ENCODE measurements at regions not wholly inside any gene's neighbourhood (a gene's known extent, or its start where the extent isn't known, plus 50 kb on each side); places are given as distances from the start of the nearest gene placed in this dataset.

DNA sequence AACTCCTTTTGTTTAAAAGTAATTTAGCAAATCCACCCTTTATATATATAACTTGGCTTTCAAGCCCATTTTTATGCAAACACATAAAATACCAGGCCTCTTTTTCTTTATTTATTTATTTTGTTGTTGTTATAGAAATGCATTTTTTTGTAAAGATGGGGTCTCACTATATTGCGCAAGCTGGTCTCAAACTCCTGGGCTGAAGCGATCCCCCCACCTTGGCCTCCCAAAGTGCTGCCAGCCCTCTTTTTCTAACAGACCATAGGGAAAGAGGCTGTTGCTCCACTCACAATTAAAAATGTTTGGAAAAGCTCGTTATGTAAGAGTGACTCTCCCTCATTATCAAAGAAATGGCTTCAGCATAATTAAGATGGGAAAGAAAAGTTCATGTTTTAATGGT is 440.9 kb downstream of the HACE1 start:
- Histone ChIP-seq H4K20me1 (ENCODE audit: insufficient read depth) (no peaks in the 10 kb centered on the region), H3F3A (ENCODE audit: insufficient read depth, low read length, poor library complexity, severe bottlenecking) (no peaks in the 10 kb centered on the region), H3K36me3 (ENCODE audit: insufficient read depth, low read length) (no peaks in the 10 kb centered on the region), H3K9me3 (ENCODE audit: low read length) (no peaks in the 10 kb centered on the region), H3K4me3 (ENCODE audit: low read length) (no peak overlapping the region), H3K79me2 (replicated peaks; ENCODE audit: insufficient read depth, low read length) (no peaks in the 10 kb centered on the region), H3K27ac (ENCODE audit: low read length) (no peak overlapping the region), H2AFZ (ENCODE audit: low read depth, low read length) (no peak overlapping the region), H3K4me2 (ENCODE audit: low read length) (no peak overlapping the region), H3K9me2 (ENCODE audit: insufficient read depth, low read length) (no peaks in the 10 kb centered on the region), H3K27me3 (ENCODE audit: insufficient read depth, low read depth, low read length) (no peaks in the 10 kb centered on the region), H3K9ac (ENCODE audit: low read length) (no peak overlapping the region)
- TF ChIP-seq MXI1 (conservative IDR thresholded peaks at IDR 0.05; ENCODE audit: poor library complexity, severe bottlenecking) = no peak
- TF ChIP-seq, protein P1, sequence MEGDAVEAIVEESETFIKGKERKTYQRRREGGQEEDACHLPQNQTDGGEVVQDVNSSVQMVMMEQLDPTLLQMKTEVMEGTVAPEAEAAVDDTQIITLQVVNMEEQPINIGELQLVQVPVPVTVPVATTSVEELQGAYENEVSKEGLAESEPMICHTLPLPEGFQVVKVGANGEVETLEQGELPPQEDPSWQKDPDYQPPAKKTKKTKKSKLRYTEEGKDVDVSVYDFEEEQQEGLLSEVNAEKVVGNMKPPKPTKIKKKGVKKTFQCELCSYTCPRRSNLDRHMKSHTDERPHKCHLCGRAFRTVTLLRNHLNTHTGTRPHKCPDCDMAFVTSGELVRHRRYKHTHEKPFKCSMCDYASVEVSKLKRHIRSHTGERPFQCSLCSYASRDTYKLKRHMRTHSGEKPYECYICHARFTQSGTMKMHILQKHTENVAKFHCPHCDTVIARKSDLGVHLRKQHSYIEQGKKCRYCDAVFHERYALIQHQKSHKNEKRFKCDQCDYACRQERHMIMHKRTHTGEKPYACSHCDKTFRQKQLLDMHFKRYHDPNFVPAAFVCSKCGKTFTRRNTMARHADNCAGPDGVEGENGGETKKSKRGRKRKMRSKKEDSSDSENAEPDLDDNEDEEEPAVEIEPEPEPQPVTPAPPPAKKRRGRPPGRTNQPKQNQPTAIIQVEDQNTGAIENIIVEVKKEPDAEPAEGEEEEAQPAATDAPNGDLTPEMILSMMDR (IDR thresholded peaks at IDR 0.05; ENCODE audit: poor library complexity, severe bottlenecking) = no peak
- no peak for TF ChIP-seq EP300 (conservative IDR thresholded peaks at IDR 0.05; ENCODE audit: poor library complexity, severe bottlenecking)
- no peak for TF ChIP-seq SMC3 (conservative IDR thresholded peaks at IDR 0.05; ENCODE audit: poor library complexity)
- TF ChIP-seq, protein P2, sequence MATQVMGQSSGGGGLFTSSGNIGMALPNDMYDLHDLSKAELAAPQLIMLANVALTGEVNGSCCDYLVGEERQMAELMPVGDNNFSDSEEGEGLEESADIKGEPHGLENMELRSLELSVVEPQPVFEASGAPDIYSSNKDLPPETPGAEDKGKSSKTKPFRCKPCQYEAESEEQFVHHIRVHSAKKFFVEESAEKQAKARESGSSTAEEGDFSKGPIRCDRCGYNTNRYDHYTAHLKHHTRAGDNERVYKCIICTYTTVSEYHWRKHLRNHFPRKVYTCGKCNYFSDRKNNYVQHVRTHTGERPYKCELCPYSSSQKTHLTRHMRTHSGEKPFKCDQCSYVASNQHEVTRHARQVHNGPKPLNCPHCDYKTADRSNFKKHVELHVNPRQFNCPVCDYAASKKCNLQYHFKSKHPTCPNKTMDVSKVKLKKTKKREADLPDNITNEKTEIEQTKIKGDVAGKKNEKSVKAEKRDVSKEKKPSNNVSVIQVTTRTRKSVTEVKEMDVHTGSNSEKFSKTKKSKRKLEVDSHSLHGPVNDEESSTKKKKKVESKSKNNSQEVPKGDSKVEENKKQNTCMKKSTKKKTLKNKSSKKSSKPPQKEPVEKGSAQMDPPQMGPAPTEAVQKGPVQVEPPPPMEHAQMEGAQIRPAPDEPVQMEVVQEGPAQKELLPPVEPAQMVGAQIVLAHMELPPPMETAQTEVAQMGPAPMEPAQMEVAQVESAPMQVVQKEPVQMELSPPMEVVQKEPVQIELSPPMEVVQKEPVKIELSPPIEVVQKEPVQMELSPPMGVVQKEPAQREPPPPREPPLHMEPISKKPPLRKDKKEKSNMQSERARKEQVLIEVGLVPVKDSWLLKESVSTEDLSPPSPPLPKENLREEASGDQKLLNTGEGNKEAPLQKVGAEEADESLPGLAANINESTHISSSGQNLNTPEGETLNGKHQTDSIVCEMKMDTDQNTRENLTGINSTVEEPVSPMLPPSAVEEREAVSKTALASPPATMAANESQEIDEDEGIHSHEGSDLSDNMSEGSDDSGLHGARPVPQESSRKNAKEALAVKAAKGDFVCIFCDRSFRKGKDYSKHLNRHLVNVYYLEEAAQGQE (IDR thresholded peaks at IDR 0.05; ENCODE audit: borderline replicate concordance) = no peak
- TF ChIP-seq RAD21 (conservative IDR thresholded peaks at IDR 0.05) = no peak
- no peak for TF ChIP-seq POLR2AphosphoS5 (IDR thresholded peaks at IDR 0.05)
- TF ChIP-seq TAF1 (IDR thresholded peaks at IDR 0.05; ENCODE audit: low read depth) = no peak
- TF ChIP-seq EZH2 (IDR thresholded peaks at IDR 0.05; ENCODE audit: borderline replicate concordance, insufficient read depth, low read length, poor library complexity, severe bottlenecking) = no peak

DNA sequence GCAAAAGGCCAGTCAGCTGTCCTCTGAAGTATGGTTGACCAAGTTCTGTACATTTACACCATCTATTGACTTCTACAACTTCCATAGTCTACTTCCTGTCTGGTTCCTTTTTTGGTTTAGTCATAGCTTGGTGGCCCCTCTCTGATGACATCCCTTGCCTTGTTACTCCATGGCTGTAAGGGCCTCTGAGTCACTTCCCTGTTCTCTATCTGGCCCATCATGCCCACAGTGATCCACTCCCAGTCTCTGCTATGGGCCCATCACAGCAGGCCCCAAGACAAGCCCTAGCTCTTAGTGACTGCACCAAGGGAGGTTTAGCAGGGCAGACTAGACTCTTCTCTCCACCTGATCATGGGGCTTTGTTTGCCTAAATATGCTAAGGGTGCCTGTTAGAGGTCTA is 441.6 kb downstream of the HACE1 start:
- no peaks in the 10 kb centered on the region for H3K27me3 ChIP-seq (ENCODE audit: insufficient read depth, low read depth, low read length)
- no peak overlapping the region for H3K27ac ChIP-seq (ENCODE audit: low read length)
- no peaks in the 10 kb centered on the region for H3F3A ChIP-seq (ENCODE audit: insufficient read depth, low read length, poor library complexity, severe bottlenecking)
- no peaks in the 10 kb centered on the region for H3K36me3 ChIP-seq (ENCODE audit: insufficient read depth, low read length)
- H3K79me2 ChIP-seq (replicated peaks; ENCODE audit: insufficient read depth, low read length) = no peaks in the 10 kb centered on the region
- no peak overlapping the region for H3K4me3 ChIP-seq (ENCODE audit: low read length)
- no peak overlapping the region for H2AFZ ChIP-seq (ENCODE audit: low read depth, low read length)
- H3K9me3 ChIP-seq (ENCODE audit: low read length) = no peaks in the 10 kb centered on the region
- TF ChIP-seq EZH2 (IDR thresholded peaks at IDR 0.05; ENCODE audit: borderline replicate concordance, insufficient read depth, low read length, poor library complexity, severe bottlenecking) (no peak), SMC3 (conservative IDR thresholded peaks at IDR 0.05; ENCODE audit: poor library complexity) (no peak), POLR2AphosphoS5 (IDR thresholded peaks at IDR 0.05) (no peak), EP300 (conservative IDR thresholded peaks at IDR 0.05; ENCODE audit: poor library complexity, severe bottlenecking) (no peak), TAF1 (IDR thresholded peaks at IDR 0.05; ENCODE audit: low read depth) (no peak), RAD21 (conservative IDR thresholded peaks at IDR 0.05) (no peak), MXI1 (conservative IDR thresholded peaks at IDR 0.05; ENCODE audit: poor library complexity, severe bottlenecking) (no peak)
- TF ChIP-seq, protein P1 (IDR thresholded peaks at IDR 0.05; ENCODE audit: poor library complexity, severe bottlenecking) = no peak
- TF ChIP-seq, protein P2 (IDR thresholded peaks at IDR 0.05; ENCODE audit: borderline replicate concordance) = no peak
- no peaks in the 10 kb centered on the region for H3K9me2 ChIP-seq (ENCODE audit: insufficient read depth, low read length)
- H3K9ac ChIP-seq (ENCODE audit: low read length) = no peak overlapping the region
- no peaks in the 10 kb centered on the region for H4K20me1 ChIP-seq (ENCODE audit: insufficient read depth)
- no peak overlapping the region for H3K4me2 ChIP-seq (ENCODE audit: low read length)
